ENCODE measurements at regions not wholly inside any gene's neighbourhood (a gene's known extent, or its start where the extent isn't known, plus 50 kb on each side); places are given as distances from the start of the nearest gene placed in this dataset.
"Not testable (repeated sequence)": the region's sequence is repeated elsewhere in the genome, so short reads cannot be mapped to it uniquely, and the experiment has no call there.

GRCh38 chrX:114272096-114272686 lies 311.7 kb upstream of the HTR2C start:
- ATAC-seq (no peak), DNase-seq (ENCODE audit: low spot score) (no peak)
- intact Hi-C loops (cut with DNase I) = no loop called here

GRCh38 chrX:114270371-114270770 lies 313.5 kb upstream of the HTR2C start:
- ATAC-seq; intact Hi-C loops (cut with DNase I); DNase-seq (ENCODE audit: low spot score): not testable (repeated sequence)

- intact Hi-C loops (cut with DNase I) = no loop called here
- no peak for ATAC-seq
- no peak for DNase-seq (ENCODE audit: low spot score)
Observed at GRCh38 chrX:114268643-114269042, 315.2 kb upstream of the HTR2C start.

GRCh38 chrX:114267142-114267541 lies 316.7 kb upstream of the HTR2C start:
- ATAC-seq (no peak), DNase-seq (ENCODE audit: low spot score) (no peak)
- intact Hi-C loops (cut with DNase I) = no loop called here

GRCh38 chrX:114252186-114252585 lies 331.7 kb upstream of the HTR2C start:
- no peak for DNase-seq (ENCODE audit: low spot score)
- ATAC-seq = no peak
- intact Hi-C loops (cut with DNase I) = no loop called here

- no peak for DNase-seq (ENCODE audit: low spot score)
- intact Hi-C loops (cut with DNase I) = no loop called here
- ATAC-seq = no peak
Observed at GRCh38 chrX:114251575-114251974, 332.3 kb upstream of the HTR2C start.

- intact Hi-C loops (cut with DNase I) = no loop called here
- DNase-seq (ENCODE audit: low spot score) (no peak), ATAC-seq (no peak)
Observed at GRCh38 chrX:114221445-114221844, 362.4 kb upstream of the HTR2C start.

- intact Hi-C loops (cut with DNase I) = no loop called here
- no peak for DNase-seq (ENCODE audit: low spot score)
- ATAC-seq = no peak
Observed at GRCh38 chrX:114210879-114211278, 373.0 kb upstream of the HTR2C start.

- DNase-seq (ENCODE audit: low spot score) = no peak
- no peak for ATAC-seq
- intact Hi-C loops (cut with DNase I) = no loop called here
Observed at GRCh38 chrX:114201622-114202021, 382.3 kb upstream of the HTR2C start.

GRCh38 chrX:114181195-114181594 lies 402.7 kb upstream of the HTR2C start:
- ATAC-seq = no peak
- intact Hi-C loops (cut with DNase I) = no loop called here
- no peak for DNase-seq (ENCODE audit: low spot score)

GRCh38 chrX:114178126-114178525 lies 405.8 kb upstream of the HTR2C start:
- ATAC-seq (no peak), DNase-seq (ENCODE audit: low spot score) (no peak)
- intact Hi-C loops (cut with DNase I) = no loop called here

GRCh38 chrX:114167276-114167675 lies 416.6 kb upstream of the HTR2C start:
- ATAC-seq; DNase-seq (ENCODE audit: low spot score); intact Hi-C loops (cut with DNase I): not testable (repeated sequence)

GRCh38 chrX:114166601-114167000 lies 417.3 kb upstream of the HTR2C start:
- ATAC-seq = no peak

GRCh38 chrX:114165537-114165936 lies 418.3 kb upstream of the HTR2C start:
- DNase-seq (ENCODE audit: low spot score) (no peak), ATAC-seq (no peak)
- intact Hi-C loops (cut with DNase I) = no loop called here

More at GRCh38 chrX:114166601-114167000, 417.3 kb upstream of the HTR2C start:
- DNase-seq (ENCODE audit: low spot score) = no peak
- intact Hi-C loops (cut with DNase I) = no loop called here

GRCh38 chrX:114162068-114162735 lies 421.7 kb upstream of the HTR2C start:
- ATAC-seq (no peak), DNase-seq (ENCODE audit: low spot score) (no peak)
- intact Hi-C loops (cut with DNase I) = no loop called here

GRCh38 chrX:114152801-114153200 lies 431.1 kb upstream of the HTR2C start:
- intact Hi-C loops (cut with DNase I) = no loop called here
- no peak for ATAC-seq
- no peak for DNase-seq (ENCODE audit: low spot score)

GRCh38 chrX:114152130-114152529 lies 431.8 kb upstream of the HTR2C start:
- intact Hi-C loops (cut with DNase I) = no loop called here
- ATAC-seq = no peak
- no peak for DNase-seq (ENCODE audit: low spot score)

GRCh38 chrX:114134465-114134864 lies 449.4 kb upstream of the HTR2C start:
- intact Hi-C loops (cut with DNase I) = no loop called here
- ATAC-seq (no peak), DNase-seq (ENCODE audit: low spot score) (no peak)

- DNase-seq (ENCODE audit: low spot score) (no peak), ATAC-seq (no peak)
- intact Hi-C loops (cut with DNase I) = no loop called here
Observed at GRCh38 chrX:114127411-114128025, 456.4 kb upstream of the HTR2C start.

GRCh38 chrX:114127005-114127404 lies 456.9 kb upstream of the HTR2C start:
- DNase-seq (ENCODE audit: low spot score) (no peak), ATAC-seq (no peak)
- intact Hi-C loops (cut with DNase I) = no loop called here

- DNase-seq (ENCODE audit: low spot score) = no peak
- intact Hi-C loops (cut with DNase I) = no loop called here
- no peak for ATAC-seq
Observed at GRCh38 chrX:114101081-114101480, 482.8 kb upstream of the HTR2C start.

All from sciatic nerve (tissue), 2 donors.